HEK293 (cell line): ENCODE measurements at regions not wholly inside any gene's neighbourhood (a gene's known extent, or its start where the extent isn't known, plus 50 kb on each side); places are given as distances from the start of the nearest gene placed in this dataset.

Experiments
- HOXC10 ChIP-seq: sonication (generic); formaldehyde crosslinking; IDR thresholded peaks from 2 replicates; pipeline ENCODE4 v1.8.1; 2023; ENCODE audit warnings: mild to moderate bottlenecking, missing genetic modification reagents
- ZFP37 ChIP-seq: fragments of 450-650 bp; formaldehyde crosslinking; IDR thresholded peaks from 2 replicates; pipeline ENCODE4 v1.5.1; 2016; ENCODE audit warnings: missing biosample characterization, missing genetic modification characterization
- TF ChIP-seq, protein P1 (sequence below): fragments of 450-650 bp; formaldehyde crosslinking; IDR thresholded peaks from 2 replicates; pipeline ENCODE4 v1.5.1; 2016; ENCODE audit warnings: missing biosample characterization, missing genetic modification characterization
- TF ChIP-seq, protein P2 (sequence below): fragments of 450-650 bp; formaldehyde crosslinking; IDR thresholded peaks from 2 replicates; pipeline ENCODE4 v1.5.1; 2016; ENCODE audit warnings: missing biosample characterization, missing genetic modification characterization

DNA sequence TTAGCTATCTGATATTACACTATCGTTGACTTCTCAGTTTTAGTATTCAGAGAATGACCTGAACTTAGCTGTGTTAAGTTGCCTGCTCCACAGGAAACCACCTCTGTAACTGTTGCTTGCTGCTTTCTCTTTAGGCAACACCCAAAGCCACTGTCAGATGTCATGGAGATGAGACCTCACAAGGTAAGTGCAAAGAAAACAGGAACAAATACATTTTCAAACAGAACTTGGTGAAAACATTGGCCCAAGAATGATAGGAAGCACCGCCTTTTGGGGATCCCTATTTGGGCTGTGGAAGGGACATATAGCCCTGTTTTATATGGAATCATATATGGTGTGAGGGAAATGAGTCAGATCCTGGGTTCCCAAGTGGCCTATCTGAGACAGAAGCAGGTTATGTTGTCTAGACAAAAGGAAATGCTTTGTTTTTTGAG lies 143.4 kb downstream of the UBE2E3 start:
- TF ChIP-seq, protein P1, sequence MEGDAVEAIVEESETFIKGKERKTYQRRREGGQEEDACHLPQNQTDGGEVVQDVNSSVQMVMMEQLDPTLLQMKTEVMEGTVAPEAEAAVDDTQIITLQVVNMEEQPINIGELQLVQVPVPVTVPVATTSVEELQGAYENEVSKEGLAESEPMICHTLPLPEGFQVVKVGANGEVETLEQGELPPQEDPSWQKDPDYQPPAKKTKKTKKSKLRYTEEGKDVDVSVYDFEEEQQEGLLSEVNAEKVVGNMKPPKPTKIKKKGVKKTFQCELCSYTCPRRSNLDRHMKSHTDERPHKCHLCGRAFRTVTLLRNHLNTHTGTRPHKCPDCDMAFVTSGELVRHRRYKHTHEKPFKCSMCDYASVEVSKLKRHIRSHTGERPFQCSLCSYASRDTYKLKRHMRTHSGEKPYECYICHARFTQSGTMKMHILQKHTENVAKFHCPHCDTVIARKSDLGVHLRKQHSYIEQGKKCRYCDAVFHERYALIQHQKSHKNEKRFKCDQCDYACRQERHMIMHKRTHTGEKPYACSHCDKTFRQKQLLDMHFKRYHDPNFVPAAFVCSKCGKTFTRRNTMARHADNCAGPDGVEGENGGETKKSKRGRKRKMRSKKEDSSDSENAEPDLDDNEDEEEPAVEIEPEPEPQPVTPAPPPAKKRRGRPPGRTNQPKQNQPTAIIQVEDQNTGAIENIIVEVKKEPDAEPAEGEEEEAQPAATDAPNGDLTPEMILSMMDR (tag by site-specific recombination): no peak
- TF ChIP-seq, protein P2, sequence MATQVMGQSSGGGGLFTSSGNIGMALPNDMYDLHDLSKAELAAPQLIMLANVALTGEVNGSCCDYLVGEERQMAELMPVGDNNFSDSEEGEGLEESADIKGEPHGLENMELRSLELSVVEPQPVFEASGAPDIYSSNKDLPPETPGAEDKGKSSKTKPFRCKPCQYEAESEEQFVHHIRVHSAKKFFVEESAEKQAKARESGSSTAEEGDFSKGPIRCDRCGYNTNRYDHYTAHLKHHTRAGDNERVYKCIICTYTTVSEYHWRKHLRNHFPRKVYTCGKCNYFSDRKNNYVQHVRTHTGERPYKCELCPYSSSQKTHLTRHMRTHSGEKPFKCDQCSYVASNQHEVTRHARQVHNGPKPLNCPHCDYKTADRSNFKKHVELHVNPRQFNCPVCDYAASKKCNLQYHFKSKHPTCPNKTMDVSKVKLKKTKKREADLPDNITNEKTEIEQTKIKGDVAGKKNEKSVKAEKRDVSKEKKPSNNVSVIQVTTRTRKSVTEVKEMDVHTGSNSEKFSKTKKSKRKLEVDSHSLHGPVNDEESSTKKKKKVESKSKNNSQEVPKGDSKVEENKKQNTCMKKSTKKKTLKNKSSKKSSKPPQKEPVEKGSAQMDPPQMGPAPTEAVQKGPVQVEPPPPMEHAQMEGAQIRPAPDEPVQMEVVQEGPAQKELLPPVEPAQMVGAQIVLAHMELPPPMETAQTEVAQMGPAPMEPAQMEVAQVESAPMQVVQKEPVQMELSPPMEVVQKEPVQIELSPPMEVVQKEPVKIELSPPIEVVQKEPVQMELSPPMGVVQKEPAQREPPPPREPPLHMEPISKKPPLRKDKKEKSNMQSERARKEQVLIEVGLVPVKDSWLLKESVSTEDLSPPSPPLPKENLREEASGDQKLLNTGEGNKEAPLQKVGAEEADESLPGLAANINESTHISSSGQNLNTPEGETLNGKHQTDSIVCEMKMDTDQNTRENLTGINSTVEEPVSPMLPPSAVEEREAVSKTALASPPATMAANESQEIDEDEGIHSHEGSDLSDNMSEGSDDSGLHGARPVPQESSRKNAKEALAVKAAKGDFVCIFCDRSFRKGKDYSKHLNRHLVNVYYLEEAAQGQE: no peak
- TF ChIP-seq ZFP37 (tag by site-specific recombination) (no peak), HOXC10 (CRISPR knock-in tag) (no peak)
